Astrocyte (in vitro differentiated cells and primary cell): ENCODE measurements at regions not wholly inside any gene's neighbourhood (a gene's known extent, or its start where the extent isn't known, plus 50 kb on each side); places are given as distances from the start of the nearest gene placed in this dataset.

Experiments used
- DNase-seq: peaks from one replicate; pipeline ENCODE4 v3.0.0-alpha.2; 2010; ENCODE audit warnings: low read depth
- FAIRE-seq: peaks from 2 replicates; lab custom pipeline; 2011; peaks lifted over from hg19 to GRCh38; lab: Jason Lieb, UNC
- H2AFZ ChIP-seq: 2 replicates; pipeline ENCODE4 v1.6.0; 2012; ENCODE audit warnings: low read depth, low read length, inconsistent platforms
- H3K27ac ChIP-seq: 2 replicates; pipeline ENCODE4 v1.5.1; 2011; ENCODE audit warnings: low read depth, low read length, inconsistent platforms
- H3K27me3 ChIP-seq: 2 replicates; pipeline ENCODE4 v1.6.0; 2011; ENCODE audit warnings: low read length, inconsistent platforms; ENCODE audit not compliant: insufficient read depth
- H3K36me3 ChIP-seq: 2 replicates; pipeline ENCODE4 v1.5.1; 2011; ENCODE audit warnings: low read length, inconsistent platforms; ENCODE audit not compliant: insufficient read depth
- H3K4me1 ChIP-seq: 2 replicates; pipeline ENCODE4 v1.5.1; 2011; ENCODE audit warnings: low read length, inconsistent platforms; ENCODE audit not compliant: insufficient read depth
- H3K4me2 ChIP-seq: 2 replicates; pipeline ENCODE4 v1.6.0; 2012; ENCODE audit warnings: low read length, inconsistent platforms
- H3K4me3 ChIP-seq: 2 replicates; pipeline ENCODE4 v1.5.1; 2011; ENCODE audit warnings: low read depth, mild to moderate bottlenecking, low read length, inconsistent platforms; ENCODE audit not compliant: insufficient read depth
- H3K79me2 ChIP-seq: 2 replicates; pipeline ENCODE4 v1.6.0; 2012; ENCODE audit warnings: mild to moderate bottlenecking, low read length, inconsistent platforms; ENCODE audit not compliant: insufficient read depth
- H3K9ac ChIP-seq: 2 replicates; pipeline ENCODE4 v1.6.0; 2012; ENCODE audit warnings: mild to moderate bottlenecking, low read length, inconsistent platforms
- H3K9me3 ChIP-seq: 2 replicates; pipeline ENCODE4 v1.5.1; 2012; ENCODE audit warnings: low read depth, mild to moderate bottlenecking, low read length, inconsistent platforms; ENCODE audit not compliant: insufficient read depth
- H4K20me1 ChIP-seq: 2 replicates; pipeline ENCODE4 v1.6.0; 2012; ENCODE audit warnings: low read length, inconsistent platforms; ENCODE audit not compliant: insufficient read depth
- H3K27ac Mint-ChIP-seq: one replicate; pipeline ENCODE4 v1.8.0; 2021; ENCODE audit warnings: mild to moderate bottlenecking, mixed read lengths; ENCODE audit not compliant: unreplicated experiment
- H3K27me3 Mint-ChIP-seq: one replicate; pipeline ENCODE4 v1.8.0; 2021; ENCODE audit warnings: low read depth, mixed read lengths; ENCODE audit not compliant: unreplicated experiment
- H3K36me3 Mint-ChIP-seq: one replicate; pipeline ENCODE4 v1.8.0; 2021; ENCODE audit warnings: low read depth, mixed read lengths; ENCODE audit not compliant: unreplicated experiment
- H3K4me1 Mint-ChIP-seq: one replicate; pipeline ENCODE4 v1.8.0; 2021; ENCODE audit warnings: low read depth, mixed read lengths; ENCODE audit not compliant: unreplicated experiment
- H3K4me3 Mint-ChIP-seq: one replicate; pipeline ENCODE4 v1.8.0; 2021; ENCODE audit warnings: mild to moderate bottlenecking, moderate library complexity, mixed read lengths; ENCODE audit not compliant: unreplicated experiment
- H3K9me3 Mint-ChIP-seq: one replicate; pipeline ENCODE4 v1.8.0; 2021; ENCODE audit warnings: mild to moderate bottlenecking, mixed read lengths; ENCODE audit not compliant: unreplicated experiment
- CTCF ChIP-seq: IDR thresholded peaks from 2 replicates; pipeline ENCODE4 v1.5.1; 2011; ENCODE audit warnings: low read depth, mild to moderate bottlenecking, inconsistent platforms, low read length, moderate library complexity; ENCODE audit not compliant: insufficient read depth
- EZH2 ChIP-seq: IDR thresholded peaks from 2 replicates; pipeline ENCODE4 v1.6.1; 2012; ENCODE audit warnings: mild to moderate bottlenecking, low read length, inconsistent platforms; ENCODE audit not compliant: insufficient read depth

GRCh38 chr9:21579743-21580142 lies 97.6 kb upstream of the IFNE start:
- TF ChIP-seq EZH2 (no peak), CTCF (no peak)
- peaks cover 63% of the 10 kb centered on the region for H3K79me2 ChIP-seq
- peak; percentile 62 for FAIRE-seq

GRCh38 chr9:21580636-21581378 lies 98.7 kb upstream of the IFNE start:
- H3K27me3 ChIP-seq = no peaks in the 10 kb centered on the region
- no peak for FAIRE-seq
- no peak overlapping the region for H2AFZ ChIP-seq
- peaks cover 35% of the 10 kb centered on the region for H3K4me1 Mint-ChIP-seq
- DNase-seq = peak; percentile 74
- peaks cover 64% of the 10 kb centered on the region for H3K79me2 ChIP-seq
- no peaks in the 10 kb centered on the region for H3K36me3 ChIP-seq
- H3K27me3 Mint-ChIP-seq = no peaks in the 10 kb centered on the region
- H3K9me3 ChIP-seq = no peaks in the 10 kb centered on the region
- H3K27ac Mint-ChIP-seq = no peak overlapping the region
- H3K4me3 Mint-ChIP-seq = no peak overlapping the region
- no peak overlapping the region for H3K4me3 ChIP-seq
- H3K36me3 Mint-ChIP-seq = no peaks in the 10 kb centered on the region
- peaks cover 25% of the 10 kb centered on the region for H3K4me1 ChIP-seq
- peak overlapping the region; percentile 0 for H3K9ac ChIP-seq
- peak overlapping the region; percentile 18 for H3K4me2 ChIP-seq
- peak overlapping the region; percentile 42 for H3K27ac ChIP-seq
- no peak for TF ChIP-seq EZH2
- TF ChIP-seq CTCF = no peak
- H3K9me3 Mint-ChIP-seq = no peaks in the 10 kb centered on the region
- no peaks in the 10 kb centered on the region for H4K20me1 ChIP-seq

More at GRCh38 chr9:21579743-21580142, 97.6 kb upstream of the IFNE start:
- Histone ChIP-seq H4K20me1 (no peaks in the 10 kb centered on the region), H3K27me3 (no peaks in the 10 kb centered on the region), H3K27ac (no peak overlapping the region), H2AFZ (no peak overlapping the region), H3K36me3 (no peaks in the 10 kb centered on the region), H3K4me3 (no peak overlapping the region), H3K4me2 (no peak overlapping the region), H3K9me3 (no peaks in the 10 kb centered on the region), H3K4me1 (peaks cover 31% of the 10 kb centered on the region), H3K9ac (no peak overlapping the region)
- no peak for DNase-seq
- Mint-ChIP-seq H3K9me3 (no peaks in the 10 kb centered on the region), H3K36me3 (no peaks in the 10 kb centered on the region), H3K4me3 (no peak overlapping the region), H3K27me3 (no peaks in the 10 kb centered on the region), H3K4me1 (peaks cover 39% of the 10 kb centered on the region), H3K27ac (no peak overlapping the region)
